ENCODE measurements at regions not wholly inside any gene's neighbourhood (a gene's known extent, or its start where the extent isn't known, plus 50 kb on each side); places are given as distances from the start of the nearest gene placed in this dataset.

DNA sequence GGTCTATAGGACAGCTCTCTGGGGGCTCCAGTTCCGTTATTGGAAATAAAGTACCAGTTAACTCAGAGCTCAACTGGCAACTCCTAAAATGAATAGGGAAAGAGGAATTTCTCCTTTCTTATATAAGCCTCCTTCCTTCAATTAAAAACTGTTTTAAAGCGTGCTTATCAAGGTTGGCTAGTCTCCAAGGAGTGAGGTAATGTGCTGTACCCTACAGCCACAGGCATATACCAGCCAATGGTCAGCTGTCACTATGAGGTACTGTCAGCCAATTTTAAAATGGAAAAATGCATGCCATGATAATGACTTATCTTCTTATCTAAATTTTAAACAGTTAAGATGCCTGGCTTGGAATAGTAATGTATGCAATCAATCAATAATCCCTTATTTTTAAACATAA is 76.2 kb downstream of the PLCE1 start:
- H3K4me2 ChIP-seq (ENCODE audit: low read length), result no peak overlapping the region
- TF ChIP-seq, protein P1, sequence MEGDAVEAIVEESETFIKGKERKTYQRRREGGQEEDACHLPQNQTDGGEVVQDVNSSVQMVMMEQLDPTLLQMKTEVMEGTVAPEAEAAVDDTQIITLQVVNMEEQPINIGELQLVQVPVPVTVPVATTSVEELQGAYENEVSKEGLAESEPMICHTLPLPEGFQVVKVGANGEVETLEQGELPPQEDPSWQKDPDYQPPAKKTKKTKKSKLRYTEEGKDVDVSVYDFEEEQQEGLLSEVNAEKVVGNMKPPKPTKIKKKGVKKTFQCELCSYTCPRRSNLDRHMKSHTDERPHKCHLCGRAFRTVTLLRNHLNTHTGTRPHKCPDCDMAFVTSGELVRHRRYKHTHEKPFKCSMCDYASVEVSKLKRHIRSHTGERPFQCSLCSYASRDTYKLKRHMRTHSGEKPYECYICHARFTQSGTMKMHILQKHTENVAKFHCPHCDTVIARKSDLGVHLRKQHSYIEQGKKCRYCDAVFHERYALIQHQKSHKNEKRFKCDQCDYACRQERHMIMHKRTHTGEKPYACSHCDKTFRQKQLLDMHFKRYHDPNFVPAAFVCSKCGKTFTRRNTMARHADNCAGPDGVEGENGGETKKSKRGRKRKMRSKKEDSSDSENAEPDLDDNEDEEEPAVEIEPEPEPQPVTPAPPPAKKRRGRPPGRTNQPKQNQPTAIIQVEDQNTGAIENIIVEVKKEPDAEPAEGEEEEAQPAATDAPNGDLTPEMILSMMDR (conservative IDR thresholded peaks at IDR 0.05; ENCODE audit: low read length), result no peak
- TF ChIP-seq EZH2phosphoT487 (IDR thresholded peaks at IDR 0.05; ENCODE audit: borderline replicate concordance, low read depth, low read length), result no peak
- H3K79me2 ChIP-seq (ENCODE audit: insufficient read depth, low read depth, low read length), result no peaks in the 10 kb centered on the region
- H2AFZ ChIP-seq (ENCODE audit: low read length), result no peak overlapping the region
- BruUV-seq (replicated peaks), result no TSS peak
- no peaks in the 10 kb centered on the region for H4K20me1 ChIP-seq (ENCODE audit: insufficient read depth, low read length)
- H3K27ac ChIP-seq (ENCODE audit: low read depth, low read length, poor library complexity, severe bottlenecking), result no peak overlapping the region
- H3K9me2 ChIP-seq (ENCODE audit: insufficient read depth, low read length), result no peaks in the 10 kb centered on the region
- H3K9me3 ChIP-seq (ENCODE audit: low read length), result no peaks in the 10 kb centered on the region
- POLR2A ChIA-PET, result no interaction called here
- intact Hi-C loops (cut with micrococcal nuclease; ENCODE audit: unreplicated experiment), result no loop called here
- no peak overlapping the region for H3K4me3 ChIP-seq (ENCODE audit: low read depth, low read length, poor library complexity, severe bottlenecking)
- DNase-seq (ENCODE audit: low spot score), result no peak
- H3K36me3 ChIP-seq (ENCODE audit: insufficient read depth, low read length), result no peaks in the 10 kb centered on the region
- CTCF ChIA-PET (ENCODE audit: unreplicated experiment), result no interaction called here
- no peaks in the 10 kb centered on the region for H3K4me1 ChIP-seq (ENCODE audit: insufficient read depth, low read length, poor library complexity, severe bottlenecking)

DNA sequence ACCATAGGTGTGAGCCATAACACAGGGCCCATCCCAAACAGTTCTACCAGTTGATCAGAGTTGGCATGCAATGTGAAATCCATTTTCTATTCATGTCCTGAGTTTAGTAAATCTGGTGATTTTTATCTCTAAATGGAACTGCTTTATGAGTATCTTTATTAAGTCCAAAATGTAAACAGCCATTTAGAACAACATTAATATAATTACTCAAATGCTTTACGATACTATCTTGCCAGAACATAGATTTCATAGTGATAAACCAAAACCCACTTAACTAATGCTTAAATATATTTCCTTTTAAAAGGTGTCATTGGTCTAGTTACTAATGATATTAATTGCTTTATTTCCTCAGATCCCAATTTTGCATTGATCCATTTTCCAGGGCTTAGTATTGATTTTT is 80.7 kb downstream of the PLCE1 start:
- H3K4me1 ChIP-seq (ENCODE audit: insufficient read depth, low read length, poor library complexity, severe bottlenecking), result no peaks in the 10 kb centered on the region
- H3K36me3 ChIP-seq (ENCODE audit: insufficient read depth, low read length), result no peaks in the 10 kb centered on the region
- no peaks in the 10 kb centered on the region for H3K9me2 ChIP-seq (ENCODE audit: insufficient read depth, low read length)
- H3K27ac ChIP-seq (ENCODE audit: low read depth, low read length, poor library complexity, severe bottlenecking), result no peak overlapping the region
- CTCF ChIA-PET (ENCODE audit: unreplicated experiment), result no interaction called here
- TF ChIP-seq, protein P1 (conservative IDR thresholded peaks at IDR 0.05; ENCODE audit: low read length), result no peak
- no peak for TF ChIP-seq EZH2phosphoT487 (IDR thresholded peaks at IDR 0.05; ENCODE audit: borderline replicate concordance, low read depth, low read length)
- DNase-seq (ENCODE audit: low spot score), result no peak
- no peak overlapping the region for H3K4me3 ChIP-seq (ENCODE audit: low read depth, low read length, poor library complexity, severe bottlenecking)
- no peaks in the 10 kb centered on the region for H4K20me1 ChIP-seq (ENCODE audit: insufficient read depth, low read length)
- intact Hi-C loops (cut with micrococcal nuclease; ENCODE audit: unreplicated experiment), result no loop called here
- H3K4me2 ChIP-seq (ENCODE audit: low read length), result no peak overlapping the region
- H3K9me3 ChIP-seq (ENCODE audit: low read length), result no peaks in the 10 kb centered on the region
- H3K79me2 ChIP-seq (ENCODE audit: insufficient read depth, low read depth, low read length), result no peaks in the 10 kb centered on the region
- no peak overlapping the region for H2AFZ ChIP-seq (ENCODE audit: low read length)
- BruUV-seq (replicated peaks), result no TSS peak
- POLR2A ChIA-PET, result no interaction called here

DNA sequence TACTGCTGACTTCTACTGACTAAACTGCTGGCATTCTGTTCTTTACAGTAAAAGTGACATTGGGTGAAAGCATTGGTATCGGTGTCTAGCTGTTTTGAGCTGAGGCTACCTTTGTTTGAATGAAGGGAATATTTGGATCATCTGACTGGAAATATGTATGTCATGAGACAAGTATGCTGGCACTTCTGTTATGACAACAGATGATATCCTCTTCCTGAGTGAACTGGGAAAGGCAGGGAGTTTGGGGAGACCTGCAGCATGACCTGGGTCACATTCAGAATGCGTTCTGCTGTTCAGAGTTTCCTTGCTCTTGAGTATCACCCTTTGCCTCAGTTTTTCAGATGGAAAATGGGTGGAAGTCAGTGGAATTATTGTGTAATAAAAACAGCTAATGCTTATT is 81.8 kb downstream of the PLCE1 start:
- ChIA-PET POLR2A (no interaction called here), CTCF (ENCODE audit: unreplicated experiment) (no interaction called here)
- no TSS peak for BruUV-seq (replicated peaks)

More for the DNA sequence above, 81.8 kb downstream of the PLCE1 start:
- Histone ChIP-seq H3K4me2 (ENCODE audit: low read length) (no peak overlapping the region), H3K4me3 (ENCODE audit: low read depth, low read length, poor library complexity, severe bottlenecking) (no peak overlapping the region), H3K27ac (ENCODE audit: low read depth, low read length, poor library complexity, severe bottlenecking) (no peak overlapping the region), H2AFZ (ENCODE audit: low read length) (no peak overlapping the region), H4K20me1 (ENCODE audit: insufficient read depth, low read length) (no peaks in the 10 kb centered on the region), H3K4me1 (ENCODE audit: insufficient read depth, low read length, poor library complexity, severe bottlenecking) (no peaks in the 10 kb centered on the region), H3K9me2 (ENCODE audit: insufficient read depth, low read length) (no peaks in the 10 kb centered on the region), H3K36me3 (ENCODE audit: insufficient read depth, low read length) (no peaks in the 10 kb centered on the region), H3K9me3 (ENCODE audit: low read length) (no peaks in the 10 kb centered on the region), H3K79me2 (ENCODE audit: insufficient read depth, low read depth, low read length) (no peaks in the 10 kb centered on the region)
- intact Hi-C loops (cut with micrococcal nuclease; ENCODE audit: unreplicated experiment), result no loop called here
- TF ChIP-seq, protein P1 (conservative IDR thresholded peaks at IDR 0.05; ENCODE audit: low read length), result no peak
- TF ChIP-seq EZH2phosphoT487 (IDR thresholded peaks at IDR 0.05; ENCODE audit: borderline replicate concordance, low read depth, low read length), result no peak
- no peak for DNase-seq (ENCODE audit: low spot score)
